HG02759 (cell line): ENCODE measurements at regions not wholly inside any gene's neighbourhood (a gene's known extent, or its start where the extent isn't known, plus 50 kb on each side); places are given as distances from the start of the nearest gene placed in this dataset.
"Not testable (repeated sequence)": the region's sequence is repeated elsewhere in the genome, so short reads cannot be mapped to it uniquely, and the experiment has no call there.

Experiments
- ATAC-seq: cut with Tn5 transposase; IDR thresholded peaks from one replicate; pipeline ENCODE4 v1.9.1; 2021; ENCODE audit warnings: mild to moderate bottlenecking, moderate library complexity; ENCODE audit not compliant: unreplicated experiment

- ATAC-seq, result no peak
These were observed 67.4 kb downstream of the ARRDC3 start for GRCh38 chr5:91315701-91316100.

GRCh38 chr5:91313757-91314673 is 69.1 kb downstream of the ARRDC3 start:
- ATAC-seq, result peak; percentile 57

- ATAC-seq, result no peak
These were observed 70.4 kb downstream of the ARRDC3 start for GRCh38 chr5:91312698-91313097.

GRCh38 chr5:91311697-91312501 is 71.2 kb downstream of the ARRDC3 start:
- ATAC-seq, result peak; percentile 92

- ATAC-seq, result peak; percentile 13
These were observed 71.9 kb downstream of the ARRDC3 start for GRCh38 chr5:91311168-91311696.

GRCh38 chr5:91308157-91308556 is 75.0 kb downstream of the ARRDC3 start:
- not testable (repeated sequence) for ATAC-seq

GRCh38 chr5:91307048-91307447 is 76.1 kb downstream of the ARRDC3 start:
- no peak for ATAC-seq

GRCh38 chr5:91306497-91306896 is 76.6 kb downstream of the ARRDC3 start:
- ATAC-seq, result no peak

- ATAC-seq, result no peak
These were observed 77.5 kb downstream of the ARRDC3 start for GRCh38 chr5:91305640-91306039.

GRCh38 chr5:91304015-91304414 is 79.1 kb downstream of the ARRDC3 start:
- not testable (repeated sequence) for ATAC-seq

GRCh38 chr5:91302958-91303357 is 80.2 kb downstream of the ARRDC3 start:
- no peak for ATAC-seq

GRCh38 chr5:91302305-91302704 is 80.8 kb downstream of the ARRDC3 start:
- no peak for ATAC-seq

GRCh38 chr5:91301106-91301846 is 81.8 kb downstream of the ARRDC3 start:
- ATAC-seq, result no peak

GRCh38 chr5:91297994-91298393 is 85.1 kb downstream of the ARRDC3 start:
- ATAC-seq, result no peak

GRCh38 chr5:91296674-91297143 is 86.4 kb downstream of the ARRDC3 start:
- no peak for ATAC-seq

- ATAC-seq, result not testable (repeated sequence)
These were observed 87.0 kb downstream of the ARRDC3 start for GRCh38 chr5:91296102-91296501.

GRCh38 chr5:91293131-91293530 is 90.0 kb downstream of the ARRDC3 start:
- peak; percentile 99 for ATAC-seq

GRCh38 chr5:91291628-91292569 is 91.2 kb downstream of the ARRDC3 start:
- no peak for ATAC-seq

GRCh38 chr5:91288118-91288916 is 94.8 kb downstream of the ARRDC3 start:
- ATAC-seq, result no peak
